Activated CD4-positive, alpha-beta T cell treated with anti-CD3 and anti-CD28 coated beads for 4 hours (primary cell): ENCODE measurements at regions not wholly inside any gene's neighbourhood (a gene's known extent, or its start where the extent isn't known, plus 50 kb on each side); places are given as distances from the start of the nearest gene placed in this dataset.
"Not testable (repeated sequence)": the region's sequence is repeated elsewhere in the genome, so short reads cannot be mapped to it uniquely, and the experiment has no call there.

Experiments used
- DNase-seq, 2 donors: peaks; one replicate each; pipeline ENCODE4 v3.0.0-alpha.2; 2020

DNA sequence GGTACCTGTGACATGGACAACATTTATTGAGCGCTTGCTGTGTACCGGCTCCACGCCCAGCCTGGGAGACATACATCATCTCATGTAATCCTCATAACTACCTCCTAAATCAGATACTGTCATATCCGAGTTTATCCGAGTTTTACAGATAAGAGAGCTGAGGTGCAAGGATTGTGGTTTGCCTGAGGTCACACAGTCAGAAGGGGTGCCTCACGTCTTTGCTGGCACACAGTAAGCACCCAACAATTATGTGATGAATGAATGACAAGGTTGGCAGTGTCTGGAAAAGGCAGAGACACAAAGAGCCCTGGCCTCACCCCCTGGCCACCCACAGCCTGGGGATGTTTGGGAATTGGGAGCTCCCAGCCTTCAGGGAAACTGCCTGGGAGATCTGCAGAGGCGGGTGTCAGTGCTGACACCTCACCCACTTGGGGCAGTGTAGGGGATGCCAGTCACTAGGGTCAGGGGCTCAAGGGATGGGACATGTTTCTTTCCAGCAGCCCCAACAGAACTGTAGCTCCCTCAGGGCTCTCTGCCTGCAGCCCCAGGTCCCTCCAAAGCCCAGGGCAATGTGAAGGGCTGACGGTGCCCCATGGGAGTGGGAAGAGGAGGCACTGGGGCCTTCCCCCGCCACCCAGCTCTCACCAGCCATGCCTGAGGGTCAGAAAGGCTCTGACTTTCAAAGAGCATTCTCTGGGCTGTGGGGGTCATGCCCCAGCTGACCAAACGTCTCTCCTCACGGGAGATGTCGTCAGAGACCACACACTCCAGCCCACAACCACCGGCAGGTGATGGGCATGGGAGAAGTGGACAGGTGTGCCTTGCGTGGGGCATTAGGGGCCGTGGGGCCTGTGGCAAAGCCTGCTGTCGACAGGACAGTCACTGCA is 157.5 kb downstream of the ZFP36L2 start:
- DNase-seq, result no peak

DNA sequence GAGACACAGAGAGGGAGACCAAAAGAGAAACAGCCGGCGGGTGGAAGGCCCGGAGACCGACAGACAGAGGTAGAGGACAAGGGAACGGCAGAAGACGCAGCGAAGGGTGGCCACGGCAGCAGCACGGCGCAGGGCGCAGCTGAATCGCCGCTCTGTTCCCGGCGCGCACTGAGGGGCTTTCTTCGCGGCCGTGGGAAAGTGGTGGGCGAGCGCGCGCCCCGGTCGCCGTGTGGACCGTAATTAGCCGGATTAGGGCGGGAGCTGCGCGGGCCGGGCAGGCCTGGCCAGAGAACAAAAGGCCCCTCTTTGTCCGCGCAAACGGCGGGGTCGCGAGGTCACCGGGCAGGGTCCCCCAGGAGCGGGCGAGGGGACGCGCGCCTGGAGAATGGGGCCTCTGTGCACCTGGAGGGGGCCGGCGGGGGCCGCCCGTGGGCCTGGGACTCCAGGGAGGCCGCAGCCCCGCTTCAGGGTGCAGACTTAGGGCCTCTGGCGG is 158.3 kb downstream of the ZFP36L2 start:
- no peak for DNase-seq

DNA sequence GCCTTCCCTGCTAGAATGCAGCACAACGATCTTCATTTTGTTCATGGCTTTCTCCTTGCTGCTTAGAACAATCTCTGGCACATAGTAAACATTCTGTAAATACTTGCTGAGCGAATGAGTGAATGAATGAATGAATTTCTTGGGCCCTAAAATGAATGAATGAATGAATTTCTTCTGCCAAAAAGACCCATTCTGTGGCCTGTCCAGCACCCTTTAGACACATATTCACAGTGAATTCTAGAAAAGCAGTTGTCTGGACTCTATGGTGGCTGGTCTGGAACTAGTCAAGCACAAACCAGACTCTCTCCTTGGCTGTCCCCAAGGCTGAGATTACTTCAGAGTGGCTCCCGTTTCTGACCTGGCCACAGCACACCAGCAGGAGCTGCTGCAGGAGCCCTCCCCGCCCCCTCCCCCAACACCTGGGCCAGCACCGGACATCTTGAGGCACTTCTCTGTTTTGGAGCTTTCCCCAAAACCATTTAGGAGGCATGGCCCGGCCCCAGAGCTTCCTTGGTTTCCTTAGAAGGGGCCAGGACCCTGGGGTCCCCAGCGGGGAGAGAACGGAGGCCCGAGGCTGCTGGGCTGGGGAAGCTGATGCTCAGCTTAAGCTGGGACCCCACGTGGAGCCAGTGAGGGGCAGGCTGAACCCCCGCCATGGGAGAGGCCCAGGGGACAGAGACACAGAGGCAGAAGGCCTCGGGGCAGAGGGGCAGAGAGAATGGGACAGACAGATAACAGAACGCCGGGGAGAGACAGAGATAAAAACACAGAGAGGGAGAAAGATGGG is 159.0 kb downstream of the ZFP36L2 start:
- no peak for DNase-seq

DNA sequence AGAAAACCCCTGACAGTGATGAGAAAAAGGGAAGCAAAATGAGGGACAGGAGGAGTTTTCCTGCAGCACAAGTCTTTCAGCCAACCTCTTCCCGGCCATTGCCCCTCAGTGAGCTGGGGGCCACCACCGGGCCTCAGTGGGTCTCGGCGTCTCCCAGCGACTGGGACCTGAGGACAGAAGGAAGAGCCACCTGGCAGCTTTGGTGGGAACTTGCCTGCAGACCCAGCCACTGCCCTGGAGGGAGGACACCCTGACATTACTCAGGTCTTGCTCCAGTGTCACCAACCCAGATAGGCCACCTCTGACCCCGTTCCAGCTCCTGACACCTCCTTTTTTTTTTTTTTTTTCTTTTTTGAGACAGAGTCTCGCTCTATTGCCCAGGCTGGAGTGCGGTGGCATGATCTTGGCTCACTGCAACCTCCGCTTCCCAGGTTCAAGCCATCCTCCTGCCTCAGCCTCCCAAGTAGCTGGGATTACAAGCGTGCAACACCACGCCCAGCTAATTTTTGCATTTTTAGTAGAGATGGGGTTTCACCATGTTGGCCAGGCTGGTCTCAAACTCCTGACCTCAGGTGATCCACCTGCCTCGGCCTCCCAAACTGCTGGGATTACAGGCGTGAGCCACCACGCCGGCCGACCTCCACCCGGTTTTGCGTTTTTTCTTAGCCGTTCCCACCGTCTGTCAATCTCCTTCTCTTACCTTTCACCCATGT is 159.7 kb downstream of the ZFP36L2 start:
- DNase-seq, result not testable (repeated sequence)

DNA sequence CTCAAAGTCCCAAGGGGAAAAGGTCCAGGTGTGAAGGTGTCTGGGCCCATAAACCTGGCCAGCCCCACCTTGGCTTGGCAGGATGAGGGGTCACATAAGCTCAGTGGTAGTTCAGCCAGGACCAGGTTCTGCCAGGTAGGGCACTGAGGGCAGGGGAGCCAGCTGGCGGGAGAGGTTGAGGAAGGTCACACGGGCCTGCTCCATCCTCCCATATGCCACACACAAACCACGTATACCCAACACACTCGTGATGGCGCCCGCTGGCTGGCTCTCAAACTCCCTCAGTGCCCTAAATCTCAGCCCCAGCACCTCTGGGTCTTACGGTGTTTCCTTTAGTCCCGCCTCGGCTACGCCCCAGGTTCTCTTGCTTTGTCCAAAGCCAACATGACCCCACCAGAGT is 160.5 kb downstream of the ZFP36L2 start:
- DNase-seq, result no peak

DNA sequence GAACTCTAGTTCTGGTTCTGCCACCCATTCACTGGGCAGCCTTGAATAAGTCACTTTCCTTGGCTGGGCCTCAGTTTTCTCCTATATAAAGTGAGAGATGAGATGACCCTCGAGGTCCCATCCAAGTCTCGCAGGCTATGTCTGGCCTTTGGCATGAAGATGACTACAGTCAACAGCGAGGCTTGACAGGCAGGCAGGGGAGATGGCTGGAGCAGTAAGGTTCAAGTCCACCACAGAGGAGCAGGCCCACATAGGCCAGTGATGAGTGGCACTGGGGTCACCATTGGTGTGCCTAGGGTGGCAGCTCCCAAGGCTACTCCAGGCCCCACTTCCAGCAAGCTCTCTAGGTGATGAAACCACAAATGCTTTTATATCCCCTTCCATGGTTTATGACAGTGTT is 161.4 kb downstream of the ZFP36L2 start:
- no peak for DNase-seq

DNA sequence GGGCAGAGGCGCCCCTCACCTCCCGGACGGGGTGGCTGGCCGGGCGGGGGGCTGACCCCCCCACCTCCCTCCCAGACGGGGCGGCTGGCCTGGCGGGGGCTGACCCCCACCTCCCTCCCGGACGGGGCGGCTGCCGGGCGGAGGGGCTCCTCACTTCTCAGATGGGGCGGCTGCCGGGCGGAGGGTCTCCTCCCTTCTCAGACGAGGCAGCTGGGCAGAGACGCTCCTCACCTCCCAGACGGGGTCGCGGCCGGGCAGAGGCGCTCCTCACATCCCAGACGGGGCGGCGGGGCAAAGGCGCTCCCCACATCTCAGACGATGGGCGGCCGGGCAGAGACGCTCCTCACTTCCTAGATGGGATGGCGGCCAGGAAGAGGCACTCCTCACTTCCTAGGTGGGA is 163.3 kb downstream of the ZFP36L2 start:
- DNase-seq, result not testable (repeated sequence)

DNA sequence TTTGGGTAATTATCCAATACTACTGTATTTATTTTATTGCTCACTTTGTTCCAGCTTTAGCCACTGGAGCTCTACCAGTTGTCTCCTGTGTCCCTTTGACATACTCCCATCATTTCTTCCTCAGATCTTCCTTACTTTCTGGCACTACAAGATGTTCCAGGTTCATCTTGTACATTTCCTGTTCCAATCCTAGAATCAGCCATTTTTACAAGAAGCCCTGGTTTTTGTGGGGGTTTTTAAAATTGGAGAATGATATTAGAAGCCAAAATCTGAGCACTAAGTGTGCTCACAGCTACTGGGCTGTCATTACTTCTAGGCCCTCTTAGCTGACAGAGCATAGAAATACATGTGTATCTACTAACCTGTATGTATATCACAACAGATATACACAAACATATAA is 164.3 kb downstream of the ZFP36L2 start:
- no peak for DNase-seq

DNA sequence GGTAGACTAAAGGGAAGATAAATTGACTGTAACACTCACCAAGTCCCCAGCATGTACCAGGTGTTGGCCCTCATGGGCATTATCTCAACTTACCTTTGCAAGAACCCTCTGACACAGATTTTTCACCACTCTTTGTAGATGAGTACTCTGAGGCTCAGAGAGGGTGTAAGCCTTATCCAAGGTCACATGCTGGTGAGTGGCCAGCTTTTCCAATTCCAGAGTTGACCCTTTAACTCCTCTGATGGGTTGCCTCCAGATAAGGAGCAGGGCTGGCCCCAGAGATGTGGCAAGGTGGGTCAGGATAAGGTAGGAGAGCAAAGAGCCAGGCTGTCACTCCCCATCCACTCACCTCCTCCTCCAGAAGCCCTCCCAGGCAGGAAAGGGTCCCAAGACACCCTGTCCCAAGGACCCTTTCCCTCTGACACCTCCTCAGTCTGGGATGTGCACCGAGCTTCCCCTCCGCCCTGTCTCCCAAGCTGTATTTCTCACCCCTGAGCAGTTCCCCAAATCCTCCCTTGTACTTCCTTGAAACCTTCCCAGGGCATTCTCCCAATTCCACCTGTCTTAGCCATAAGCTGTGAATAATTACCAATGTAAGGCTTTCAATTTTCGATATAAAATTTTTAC is 165.9 kb downstream of the ZFP36L2 start:
- DNase-seq, result no peak

DNA sequence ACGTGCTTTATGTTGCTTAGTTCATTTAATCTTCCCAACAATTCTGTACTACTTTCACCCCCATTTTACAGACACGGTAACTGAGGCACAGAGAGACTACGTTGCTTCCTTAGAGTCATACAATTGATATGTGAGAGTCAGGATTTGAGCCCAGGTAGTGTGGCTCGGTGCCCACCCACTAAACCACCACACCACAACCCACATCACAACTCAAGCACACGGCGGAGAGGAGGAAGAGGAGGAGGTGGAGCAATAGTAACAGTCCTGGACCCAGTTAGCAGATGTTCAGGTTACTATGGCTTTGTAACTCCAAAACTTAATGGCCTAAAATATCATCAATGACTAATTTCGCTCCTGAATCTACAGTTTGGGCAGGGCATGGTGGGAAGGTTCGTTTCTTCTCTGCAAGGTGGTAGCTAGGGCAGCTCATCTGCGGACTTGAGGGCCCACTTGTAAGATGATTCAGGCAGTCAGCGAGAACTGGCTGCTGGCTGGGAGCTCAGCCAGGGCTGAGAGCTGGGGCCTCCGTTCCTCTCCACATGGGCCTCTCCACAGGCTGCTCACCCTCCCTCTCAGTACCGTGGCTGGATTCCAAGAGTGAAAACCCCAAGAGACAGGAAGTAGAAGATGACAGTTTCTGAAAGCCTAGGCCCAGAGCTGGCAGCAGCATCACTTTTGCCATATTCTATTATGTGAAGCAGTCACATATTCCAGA is 167.1 kb downstream of the ZFP36L2 start:
- peak; percentile 30 to 32 for DNase-seq

DNA sequence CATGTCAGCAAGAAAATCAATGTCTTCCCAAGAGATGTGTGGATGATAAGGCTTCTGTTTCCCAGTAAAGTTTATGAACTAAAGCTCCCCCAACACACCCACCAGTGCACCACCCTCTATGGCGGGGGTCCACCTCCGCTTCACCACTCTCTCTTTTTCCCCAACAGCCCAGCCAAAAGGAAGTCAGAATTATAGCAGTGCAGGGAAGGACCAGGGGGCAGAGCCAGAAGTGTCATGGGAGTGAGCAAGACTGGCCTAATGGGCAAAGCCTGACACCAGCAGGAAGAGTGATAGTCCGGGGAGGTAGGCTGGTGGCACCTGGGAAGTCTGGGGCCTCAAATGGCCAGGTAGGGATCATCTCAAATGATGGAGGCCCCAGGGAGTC is 167.7 kb downstream of the ZFP36L2 start:
- DNase-seq, result no peak

DNA sequence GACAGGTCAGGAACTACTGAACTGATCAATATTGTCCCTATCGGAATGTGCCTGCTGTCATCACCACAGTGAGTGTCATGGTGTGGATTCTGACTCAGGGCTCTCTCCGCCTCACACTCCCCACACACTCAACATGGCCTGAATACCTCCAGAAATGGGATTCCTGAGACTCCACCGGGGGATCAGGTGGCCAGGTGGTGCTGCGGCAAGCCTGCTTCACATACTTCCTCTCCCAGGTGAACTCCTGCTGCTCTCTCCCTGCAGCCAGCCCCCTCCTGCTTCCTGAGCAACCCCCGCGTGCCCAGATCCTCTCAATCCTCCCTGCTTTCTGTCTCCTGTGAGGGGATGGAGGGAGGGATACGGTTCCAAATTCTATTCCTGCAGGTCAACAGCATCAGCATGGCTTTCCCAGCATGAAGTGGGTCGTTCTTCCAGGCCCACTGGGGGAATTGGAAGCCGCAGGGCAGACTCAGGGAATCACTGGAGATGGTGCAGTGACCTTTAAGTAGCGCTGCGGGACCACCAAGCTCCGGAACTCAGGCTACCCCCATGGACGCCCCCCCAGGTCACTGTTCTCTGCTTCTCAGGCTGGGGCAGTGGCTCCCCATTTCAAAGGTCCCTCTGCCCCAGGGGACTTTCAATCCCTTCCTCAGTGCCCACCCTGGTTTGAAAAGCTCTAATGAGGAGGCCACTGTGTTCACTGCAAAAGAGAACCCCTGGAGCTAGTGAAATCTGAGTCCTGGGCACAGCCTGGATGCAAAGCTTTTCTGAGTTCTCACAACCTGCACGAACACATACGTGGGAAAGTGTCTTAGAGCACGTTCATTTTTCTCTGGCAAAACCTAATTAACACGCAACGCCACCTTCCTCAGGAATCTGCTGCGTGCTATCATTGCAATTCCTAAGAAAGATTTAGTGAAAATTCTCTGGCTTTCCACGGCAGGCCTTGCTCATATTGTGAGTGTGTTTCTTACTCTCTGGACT is 168.4 kb downstream of the ZFP36L2 start:
- no peak for DNase-seq

DNA sequence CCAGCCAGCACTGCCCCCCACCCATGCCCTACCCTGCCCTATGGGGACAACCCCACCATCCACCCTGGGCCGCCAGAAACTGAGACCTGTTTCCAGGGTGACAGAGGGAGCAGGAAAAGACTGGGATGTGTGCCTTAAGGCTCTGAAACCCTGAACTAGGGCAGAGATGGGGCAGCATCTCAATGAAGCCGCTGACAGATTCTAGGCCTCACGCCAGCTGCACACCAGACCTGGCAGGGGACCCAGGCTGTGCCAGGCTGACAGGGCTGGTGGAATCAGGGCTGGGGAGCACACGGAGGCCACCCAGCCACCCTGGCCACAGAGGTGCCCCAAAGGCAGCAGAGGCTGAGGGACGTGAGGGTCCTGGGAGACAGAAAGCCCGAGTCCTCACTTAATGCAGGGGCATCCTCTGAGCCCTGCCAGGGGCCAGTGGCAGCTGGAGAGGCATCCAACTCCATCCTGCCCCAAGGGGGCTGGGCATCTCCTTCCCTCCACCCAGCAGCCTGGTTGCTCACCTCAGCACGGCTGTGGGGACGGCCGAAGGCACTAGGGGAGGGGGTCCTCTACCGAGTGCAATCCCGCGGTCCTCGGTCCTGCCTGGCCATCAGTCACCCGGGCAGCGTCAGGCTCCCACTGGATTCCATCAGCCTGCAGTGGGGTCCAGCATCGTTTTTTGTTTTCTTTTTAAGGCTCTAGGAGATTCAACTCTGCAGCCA is 169.2 kb downstream of the ZFP36L2 start:
- no peak for DNase-seq

DNA sequence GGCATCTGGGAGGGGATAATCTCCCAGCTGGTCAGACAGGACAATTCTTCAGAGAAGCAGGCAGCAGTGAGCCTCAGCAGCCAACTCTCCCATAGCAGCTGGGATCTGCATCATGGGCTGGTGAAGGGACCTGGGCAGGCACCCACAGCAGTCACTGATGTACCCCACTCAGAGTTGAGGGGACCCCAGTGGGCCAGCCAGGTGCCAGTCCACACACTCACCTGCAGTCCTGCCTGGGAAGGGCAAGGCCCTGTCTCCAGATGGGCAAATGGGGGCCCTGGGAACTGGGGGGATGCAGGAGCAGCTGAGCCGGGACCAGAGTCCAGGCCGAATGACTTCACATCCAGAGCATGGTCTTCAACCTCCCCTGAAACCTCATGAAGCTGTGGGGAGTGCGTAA is 170.4 kb downstream of the ZFP36L2 start:
- no peak for DNase-seq

DNA sequence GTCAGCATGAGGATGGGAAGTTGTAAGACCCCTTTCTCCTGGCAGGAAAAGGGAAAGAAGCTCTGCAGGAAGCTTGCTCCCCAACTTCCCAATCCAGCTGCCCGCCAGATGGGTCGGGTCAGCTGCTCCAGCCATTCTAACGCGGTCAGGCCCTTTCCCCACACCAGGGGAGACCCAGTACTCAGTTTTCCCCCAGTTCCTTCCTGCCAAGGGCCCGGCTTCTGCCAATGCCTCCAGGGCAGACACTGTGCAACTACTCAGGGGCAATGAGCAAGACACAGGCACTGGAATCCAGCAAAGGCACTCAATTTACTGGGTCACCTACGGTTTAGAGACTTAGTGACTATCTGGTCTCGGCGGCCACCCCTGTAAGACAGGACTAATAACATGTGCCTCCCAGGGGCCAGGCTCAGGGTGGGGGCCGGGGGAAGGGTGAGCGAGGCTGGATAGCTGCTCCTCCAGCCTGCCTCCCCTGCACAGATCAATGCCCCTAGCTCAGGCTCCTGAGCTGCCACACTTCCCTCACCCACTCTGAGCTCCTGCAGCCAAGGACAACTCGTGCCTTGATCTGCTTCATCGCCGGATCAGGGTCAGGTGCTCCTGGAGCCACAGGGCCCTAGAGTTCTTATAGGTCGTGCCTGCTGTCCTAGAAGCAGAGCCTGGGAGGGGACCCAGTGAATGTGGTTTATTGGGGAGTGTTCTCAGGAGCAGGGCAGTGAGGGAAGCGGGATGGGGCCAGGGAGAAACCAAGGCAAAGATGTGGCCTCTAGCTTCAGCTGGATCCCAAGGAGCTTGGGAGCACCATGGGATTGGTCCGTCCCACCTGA is 171.1 kb downstream of the ZFP36L2 start:
- DNase-seq, result no peak

DNA sequence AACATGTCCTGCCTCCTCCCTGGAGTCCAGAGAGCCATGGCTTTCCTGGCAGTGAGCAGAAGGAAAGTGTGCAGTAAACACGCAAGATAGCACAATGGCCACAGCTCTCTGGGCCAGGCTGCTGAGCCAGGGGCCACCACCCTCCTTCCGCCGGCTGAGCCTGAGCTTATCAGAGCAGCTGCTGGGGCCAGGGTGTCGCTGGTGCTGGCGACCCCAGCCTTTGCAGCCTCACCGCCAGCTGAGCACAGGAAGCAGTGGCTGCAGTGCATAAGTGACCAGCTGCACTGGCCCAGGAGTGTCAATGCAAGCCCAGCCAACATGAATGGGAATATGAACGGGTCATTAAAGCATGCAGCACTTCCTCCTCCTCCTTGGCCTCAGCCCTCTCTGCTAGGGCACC is 172.0 kb downstream of the ZFP36L2 start:
- DNase-seq, result no peak

DNA sequence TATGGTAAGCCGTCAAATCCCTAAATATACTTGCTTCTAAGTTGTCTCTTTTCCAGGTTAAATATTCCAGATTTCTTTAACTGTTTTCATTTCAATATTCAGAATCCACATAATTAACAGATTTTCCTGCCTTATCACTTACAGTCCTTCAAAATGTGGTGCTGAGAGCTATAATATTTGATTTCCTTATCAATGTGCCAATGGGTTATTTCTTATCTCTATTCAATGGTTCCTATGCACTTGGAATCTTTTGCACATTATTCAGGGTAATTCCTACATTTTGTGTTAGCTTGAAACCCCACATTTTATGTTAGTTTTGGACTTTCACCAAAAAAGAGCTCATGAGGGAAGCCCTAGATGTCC is 173.5 kb downstream of the ZFP36L2 start:
- DNase-seq, result no peak

DNA sequence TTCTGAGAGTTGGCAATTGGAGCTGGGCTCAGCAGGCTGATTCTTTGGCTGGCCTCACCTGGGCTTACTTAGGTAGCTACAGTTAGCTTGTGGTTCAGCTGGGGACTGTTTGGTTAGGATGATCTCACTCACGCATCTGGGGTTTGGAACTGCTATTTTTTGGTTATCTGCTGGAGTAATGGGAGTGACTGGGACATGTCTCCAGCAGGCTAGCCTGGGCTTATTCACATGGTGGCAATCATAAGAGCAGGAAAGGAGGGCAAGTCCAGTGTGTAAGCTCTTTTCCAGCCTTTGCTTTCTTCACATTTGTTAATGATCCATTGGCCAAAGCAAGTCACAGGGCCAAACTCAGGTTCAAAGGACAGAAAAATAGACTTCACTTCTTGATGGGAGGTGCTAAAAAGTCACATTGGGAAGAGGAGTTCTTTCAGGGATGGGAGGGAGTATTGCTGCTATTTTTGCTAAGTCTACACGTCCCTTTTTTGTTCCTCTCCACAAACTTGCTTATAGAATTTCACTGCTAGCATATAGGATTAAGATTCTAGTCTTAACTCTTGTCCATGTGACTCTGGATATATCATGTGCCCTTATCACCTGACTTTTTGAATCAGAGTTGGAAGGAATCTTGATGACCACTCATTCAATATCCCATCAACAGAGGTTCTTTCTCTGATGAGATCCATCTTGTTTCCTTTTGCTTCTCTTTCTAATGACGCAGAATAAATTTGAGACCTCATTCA is 174.0 kb downstream of the ZFP36L2 start:
- no peak for DNase-seq

DNA sequence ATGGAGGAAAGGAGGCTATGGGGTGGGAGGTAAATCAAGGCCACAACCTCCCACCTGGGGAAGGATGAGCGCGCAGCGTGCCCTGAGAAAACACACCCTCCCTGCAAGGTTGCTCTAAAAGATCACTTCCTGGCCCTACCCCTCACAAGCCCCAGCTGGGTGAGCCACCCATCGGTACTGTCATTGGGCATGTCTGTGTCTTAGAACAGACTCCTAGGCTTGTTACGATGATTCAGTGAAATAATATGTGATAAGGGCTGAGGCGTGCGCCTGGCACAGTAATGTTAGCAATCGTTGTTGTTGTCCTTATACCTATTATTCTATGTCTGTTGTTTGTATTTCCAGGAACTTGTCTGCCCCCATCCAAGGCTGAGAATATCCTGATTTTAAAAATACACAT is 175.1 kb downstream of the ZFP36L2 start:
- DNase-seq, result peak in 1 of 2 donors; percentile 33
